ENCODE measurements at regions not wholly inside any gene's neighbourhood (a gene's known extent, or its start where the extent isn't known, plus 50 kb on each side); places are given as distances from the start of the nearest gene placed in this dataset.

DNA sequence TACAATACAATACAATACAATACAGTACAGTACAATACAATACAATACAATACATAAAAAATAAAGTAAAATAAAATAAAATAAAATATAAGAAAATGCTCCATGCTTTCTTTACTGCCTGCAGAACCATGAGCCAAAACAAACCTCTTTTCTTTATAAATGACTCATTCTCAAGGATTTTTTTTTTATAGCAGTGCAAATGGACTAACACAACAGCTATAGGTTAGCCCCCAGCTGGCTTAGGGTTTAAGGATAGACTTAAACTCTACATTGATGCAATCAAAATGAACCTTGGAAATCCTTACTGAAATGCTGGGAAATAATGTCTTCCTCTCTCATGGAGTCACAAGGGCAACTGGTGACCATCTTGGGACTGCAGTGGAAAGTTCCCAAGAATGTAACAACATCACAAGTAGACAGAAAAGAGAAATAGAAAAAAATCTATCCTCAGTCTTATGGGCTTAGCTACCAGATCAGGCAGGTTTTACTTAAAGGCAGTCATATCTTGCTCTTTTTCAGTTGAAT is 348.9 kb downstream of the ARL4A start:
- Histone ChIP-seq H3K36me3 (no peaks in the 10 kb centered on the region), H3K4me1 (no peaks in the 10 kb centered on the region), H3K9me3 (no peaks in the 10 kb centered on the region), H3K4me3 (ENCODE audit: low read depth, low read length) (no peak overlapping the region), H3K27me3 (no peaks in the 10 kb centered on the region)
- TF ChIP-seq, protein P1, sequence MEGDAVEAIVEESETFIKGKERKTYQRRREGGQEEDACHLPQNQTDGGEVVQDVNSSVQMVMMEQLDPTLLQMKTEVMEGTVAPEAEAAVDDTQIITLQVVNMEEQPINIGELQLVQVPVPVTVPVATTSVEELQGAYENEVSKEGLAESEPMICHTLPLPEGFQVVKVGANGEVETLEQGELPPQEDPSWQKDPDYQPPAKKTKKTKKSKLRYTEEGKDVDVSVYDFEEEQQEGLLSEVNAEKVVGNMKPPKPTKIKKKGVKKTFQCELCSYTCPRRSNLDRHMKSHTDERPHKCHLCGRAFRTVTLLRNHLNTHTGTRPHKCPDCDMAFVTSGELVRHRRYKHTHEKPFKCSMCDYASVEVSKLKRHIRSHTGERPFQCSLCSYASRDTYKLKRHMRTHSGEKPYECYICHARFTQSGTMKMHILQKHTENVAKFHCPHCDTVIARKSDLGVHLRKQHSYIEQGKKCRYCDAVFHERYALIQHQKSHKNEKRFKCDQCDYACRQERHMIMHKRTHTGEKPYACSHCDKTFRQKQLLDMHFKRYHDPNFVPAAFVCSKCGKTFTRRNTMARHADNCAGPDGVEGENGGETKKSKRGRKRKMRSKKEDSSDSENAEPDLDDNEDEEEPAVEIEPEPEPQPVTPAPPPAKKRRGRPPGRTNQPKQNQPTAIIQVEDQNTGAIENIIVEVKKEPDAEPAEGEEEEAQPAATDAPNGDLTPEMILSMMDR (IDR thresholded peaks at IDR 0.05; ENCODE audit: low read depth, low read length): no peak
- DNase-seq: no peak

DNA sequence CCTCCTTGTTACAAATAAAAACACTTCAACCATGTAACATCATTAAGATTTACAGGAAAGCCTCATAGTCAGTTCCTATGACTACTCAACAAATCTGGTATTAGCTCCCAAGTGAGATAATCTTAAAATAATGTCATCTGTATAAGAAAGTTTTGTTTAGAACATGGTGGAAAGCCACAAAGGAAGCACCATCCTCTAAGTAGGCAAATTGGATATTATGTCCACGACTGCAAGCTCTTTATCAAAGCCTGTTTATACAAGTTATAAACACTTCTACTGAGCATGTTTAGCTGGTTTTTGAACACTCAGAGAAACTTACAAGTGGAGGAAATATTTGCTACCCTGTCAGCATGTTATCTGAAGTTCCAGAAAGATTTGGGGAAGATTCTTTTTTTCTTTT is 349.8 kb downstream of the ARL4A start:
- no peaks in the 10 kb centered on the region for H3K36me3 ChIP-seq
- TF ChIP-seq, protein P1 (IDR thresholded peaks at IDR 0.05; ENCODE audit: low read depth, low read length): no peak
- no peak for DNase-seq
- no peaks in the 10 kb centered on the region for H3K4me1 ChIP-seq
- no peaks in the 10 kb centered on the region for H3K9me3 ChIP-seq
- H3K4me3 ChIP-seq (ENCODE audit: low read depth, low read length): no peak overlapping the region
- H3K27me3 ChIP-seq: peaks cover 6% of the 10 kb centered on the region; the same call in 1 of the 2 replicates

DNA sequence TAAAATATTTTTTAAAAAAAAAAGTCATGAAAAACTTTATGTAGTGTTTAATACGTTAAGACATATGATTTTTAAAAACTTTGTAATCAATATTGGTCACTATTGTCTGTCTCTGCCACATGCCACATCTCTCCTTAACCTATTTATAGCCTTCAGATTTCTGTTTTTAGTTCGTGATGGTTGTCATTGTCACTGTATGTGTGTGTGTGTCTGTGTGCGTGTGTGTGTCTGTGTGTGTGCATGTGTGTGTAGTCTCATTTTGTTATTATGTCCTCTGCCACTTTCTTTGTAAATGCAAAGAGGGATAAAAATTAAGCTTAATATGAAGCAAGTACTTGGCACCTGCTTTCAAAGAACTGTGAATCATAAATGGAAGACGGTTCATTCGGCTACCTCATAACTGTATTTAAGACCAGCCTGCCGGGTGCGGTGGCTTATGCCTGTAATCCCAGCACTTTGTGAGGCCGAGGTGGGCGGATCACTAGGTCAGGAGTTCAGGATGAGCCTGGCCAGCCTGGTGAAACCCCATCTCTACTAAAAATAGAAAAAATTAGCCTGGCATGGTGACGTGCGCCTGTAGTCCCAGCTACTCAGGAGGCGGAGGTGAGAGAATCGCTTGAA is 354.0 kb downstream of the ARL4A start:
- Histone ChIP-seq H3K9me3 (no peaks in the 10 kb centered on the region), H3K4me1 (no peaks in the 10 kb centered on the region), H3K4me3 (ENCODE audit: low read depth, low read length) (no peak overlapping the region), H3K36me3 (no peaks in the 10 kb centered on the region), H3K27me3 (peaks cover 6% of the 10 kb centered on the region; the same call in 1 of the 2 replicates)
- TF ChIP-seq, protein P1 (IDR thresholded peaks at IDR 0.05; ENCODE audit: low read depth, low read length): no peak
- no peak for DNase-seq

DNA sequence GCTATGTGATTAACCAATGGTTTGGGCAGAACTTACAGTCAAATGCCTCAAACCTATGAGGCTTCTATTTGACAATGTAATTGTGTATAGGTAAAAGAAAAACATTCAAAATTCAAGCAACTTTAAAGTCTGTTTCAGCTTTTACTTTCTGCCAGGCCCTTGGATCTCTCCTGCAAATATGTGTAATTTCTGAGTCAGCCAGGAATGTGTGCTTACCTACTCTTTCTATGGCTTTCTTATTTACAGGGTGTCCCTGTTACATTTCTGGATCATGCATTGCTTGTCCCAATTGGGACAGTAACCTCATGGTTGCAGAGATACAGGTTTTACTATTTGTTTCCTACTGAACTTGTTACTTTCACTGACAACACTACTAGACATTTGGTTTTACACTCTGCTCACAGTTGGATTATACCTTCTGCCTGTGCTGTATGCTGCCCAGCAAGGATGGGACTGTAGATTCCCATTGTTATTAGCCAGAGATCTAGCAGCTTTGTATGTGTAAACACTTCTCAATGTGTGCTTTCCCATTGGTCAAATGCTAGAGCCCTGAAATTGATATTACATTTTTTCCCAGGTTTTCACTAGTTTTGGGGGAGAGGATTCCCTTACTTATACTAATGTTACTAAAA is 355.3 kb downstream of the ARL4A start:
- H3K4me3 ChIP-seq (ENCODE audit: low read depth, low read length): no peak overlapping the region
- no peaks in the 10 kb centered on the region for H3K36me3 ChIP-seq
- DNase-seq: no peak
- peaks cover 6% of the 10 kb centered on the region; the same call in 1 of the 2 replicates for H3K27me3 ChIP-seq
- no peaks in the 10 kb centered on the region for H3K4me1 ChIP-seq
- TF ChIP-seq, protein P1 (IDR thresholded peaks at IDR 0.05; ENCODE audit: low read depth, low read length): no peak
- no peaks in the 10 kb centered on the region for H3K9me3 ChIP-seq

DNA sequence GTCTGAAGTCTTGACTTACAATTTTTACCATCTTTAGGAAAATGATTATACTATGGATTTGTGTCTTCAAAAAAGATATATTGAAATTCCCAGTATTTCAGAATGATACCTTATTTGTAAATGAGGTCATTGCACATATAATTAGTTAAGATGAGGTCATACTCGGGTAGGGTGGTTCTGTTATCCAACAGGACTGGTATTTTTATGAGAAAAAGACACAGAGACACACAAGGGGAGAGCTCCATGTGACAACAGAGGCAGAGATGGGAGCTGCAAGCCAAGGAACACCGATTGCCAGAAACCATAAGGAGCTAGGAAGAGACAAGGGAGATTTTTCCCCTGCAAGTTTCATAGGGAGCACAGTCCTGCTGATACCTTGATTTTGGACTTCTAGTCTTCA is 356.9 kb downstream of the ARL4A start:
- peaks cover 6% of the 10 kb centered on the region; the same call in 1 of the 2 replicates for H3K27me3 ChIP-seq
- H3K36me3 ChIP-seq: no peaks in the 10 kb centered on the region
- DNase-seq: no peak
- no peaks in the 10 kb centered on the region for H3K4me1 ChIP-seq
- no peaks in the 10 kb centered on the region for H3K9me3 ChIP-seq
- TF ChIP-seq, protein P1 (IDR thresholded peaks at IDR 0.05; ENCODE audit: low read depth, low read length): no peak
- H3K4me3 ChIP-seq (ENCODE audit: low read depth, low read length): no peak overlapping the region

DNA sequence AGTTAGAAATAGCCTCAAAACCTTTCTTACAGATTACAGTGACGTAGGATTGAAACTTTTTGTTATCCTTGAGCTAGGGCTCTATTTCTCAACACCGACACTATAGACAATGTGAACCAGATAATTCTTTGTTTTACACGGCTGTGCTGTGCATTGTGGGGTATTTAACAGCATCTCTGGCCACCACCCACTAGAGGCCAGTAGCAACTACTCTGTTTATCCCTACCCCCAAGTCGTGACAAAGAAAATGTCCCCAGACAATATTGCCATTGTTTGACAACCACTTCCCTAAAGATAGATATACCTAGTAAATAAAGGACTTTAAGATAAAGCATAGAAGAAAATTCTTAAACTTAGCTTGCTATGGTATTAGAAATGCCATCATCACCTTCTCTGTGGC is 359.6 kb downstream of the ARL4A start:
- H3K27me3 ChIP-seq: no peaks in the 10 kb centered on the region
- no peak overlapping the region for H3K4me3 ChIP-seq (ENCODE audit: low read depth, low read length)
- TF ChIP-seq, protein P1 (IDR thresholded peaks at IDR 0.05; ENCODE audit: low read depth, low read length): no peak
- no peaks in the 10 kb centered on the region for H3K4me1 ChIP-seq
- DNase-seq: no peak
- no peaks in the 10 kb centered on the region for H3K9me3 ChIP-seq
- H3K36me3 ChIP-seq: no peaks in the 10 kb centered on the region
